H1 (cell line): ENCODE measurements at regions not wholly inside any gene's neighbourhood (a gene's known extent, or its start where the extent isn't known, plus 50 kb on each side); places are given as distances from the start of the nearest gene placed in this dataset.
"Not testable (repeated sequence)": the region's sequence is repeated elsewhere in the genome, so short reads cannot be mapped to it uniquely, and the experiment has no call there.

ENCODE experiments used
- CTCF ChIA-PET: fragments of 300-600 bp; sonication (Branson Sonifier 250); formaldehyde crosslinking; loops from one replicate; lab custom pipeline; 2021; ENCODE audit not compliant: partially characterized antibody; lab: Charles Lee
- POLR2A ChIA-PET: fragments of 300-600 bp; sonication (Branson Sonifier 250); formaldehyde crosslinking; loops from one replicate; lab custom pipeline; 2021; ENCODE audit warnings: inconsistent platforms; ENCODE audit not compliant: partially characterized antibody; lab: Charles Lee
- DNase-seq, 2 experiments: peaks; one replicate each; pipeline versions ENCODE4 v3.0.0 to v3.0.0-alpha.2; 2010 to 2022; ENCODE audit warnings: low spot score in 2 of 2, low read depth in 1 of 2, mixed read lengths in 1 of 2
- FAIRE-seq: peaks from 2 replicates; lab custom pipeline; 2011; peaks lifted over from hg19 to GRCh38; lab: Jason Lieb, UNC
- H2AFZ ChIP-seq: 2 replicates; pipeline ENCODE4 v1.8.1; 2012; ENCODE audit warnings: low read length, inconsistent platforms
- H2AK5ac ChIP-seq: 2 replicates; pipeline ENCODE4 v1.6.1; 2013; ENCODE audit warnings: low read depth, low read length
- H2BK120ac ChIP-seq: replicated peaks from 2 replicates; pipeline ENCODE3; 2013; ENCODE audit warnings: low read depth, low read length, inconsistent platforms
- H2BK12ac ChIP-seq: 2 replicates; pipeline ENCODE4 v1.6.1; 2013; ENCODE audit warnings: low read depth, low read length
- H2BK15ac ChIP-seq: 2 replicates; pipeline ENCODE4 v1.6.1; 2013; ENCODE audit warnings: low read length
- H2BK20ac ChIP-seq: 2 replicates; pipeline ENCODE4 v1.6.1; 2013; ENCODE audit warnings: low read length
- H2BK5ac ChIP-seq: 2 replicates; pipeline ENCODE4 v1.6.1; 2013; ENCODE audit warnings: low read depth, low read length
- H3K14ac ChIP-seq: 2 replicates; pipeline ENCODE4 v1.6.1; 2013; ENCODE audit warnings: inconsistent platforms; ENCODE audit not compliant: insufficient read length
- H3K18ac ChIP-seq: 2 replicates; pipeline ENCODE4 v1.6.1; 2013; ENCODE audit warnings: low read length; ENCODE audit errors: extremely low read depth
- H3K23ac ChIP-seq: 2 replicates; pipeline ENCODE4 v1.6.1; 2013; ENCODE audit warnings: inconsistent platforms; ENCODE audit not compliant: insufficient read length
- H3K23me2 ChIP-seq: 2 replicates; pipeline ENCODE4 v1.6.1; 2013; ENCODE audit warnings: low read depth, low read length
- H3K27ac ChIP-seq: 2 replicates; pipeline ENCODE4 v1.6.1; 2011; ENCODE audit warnings: low read depth, low read length, inconsistent platforms
- H3K27me3 ChIP-seq, 4 experiments: replicated peaks in 1 of 4; 1 replicate in 1 of 4; 2 replicates in 3 of 4; pipeline versions ENCODE4 v1.6.1 to v1.8.1; 2011 to 2013; ENCODE audit warnings: low read length in 3 of 4, mild to moderate bottlenecking in 3 of 4, inconsistent platforms in 2 of 4, mixed read lengths in 2 of 4, moderate library complexity in 1 of 4; ENCODE audit not compliant: control insufficient read depth in 3 of 4, insufficient read depth in 3 of 4; ENCODE audit errors: extremely low read depth in 1 of 4
- H3K36me3 ChIP-seq, 4 experiments: 2 replicates each; pipeline versions ENCODE4 v1.6.1 to v1.8.1; 2011 to 2013; ENCODE audit warnings: mild to moderate bottlenecking in 4 of 4, low read length in 3 of 4, moderate library complexity in 2 of 4, control low read depth in 1 of 4, inconsistent platforms in 1 of 4; ENCODE audit not compliant: insufficient read depth in 4 of 4, control insufficient read depth in 2 of 4
- H3K4ac ChIP-seq: replicated peaks from 2 replicates; pipeline ENCODE3; 2013; ENCODE audit warnings: low read length, low read depth, mixed read lengths, inconsistent platforms; ENCODE audit not compliant: insufficient read length
- H3K4me1 ChIP-seq, 4 experiments: replicated peaks in 1 of 4; 1 replicate in 1 of 4; 2 replicates in 3 of 4; pipeline versions ENCODE4 v1.6.1 to v1.8.1; 2011 to 2013; ENCODE audit warnings: low read length in 3 of 4, inconsistent platforms in 2 of 4, mixed read lengths in 1 of 4; ENCODE audit not compliant: insufficient read depth in 4 of 4, control insufficient read depth in 3 of 4
- H3K4me2 ChIP-seq, 2 experiments: 2 replicates each; pipeline versions ENCODE4 v1.6.1 to v1.8.1; 2011 to 2013; ENCODE audit warnings: low read depth in 2 of 2, low read length in 2 of 2, control low read depth in 1 of 2, inconsistent platforms in 1 of 2, mild to moderate bottlenecking in 1 of 2; ENCODE audit not compliant: insufficient read depth in 1 of 2
- H3K4me3 ChIP-seq, 4 experiments: fragments of 200-600, 300-600 bp in 1 of 4; sonication (generic), shearing (Covaris generic), sonication (Bioruptor Twin) in 1 of 4; 2 replicates each; pipeline versions ENCODE4 v1.5.1 to v1.8.1; 2011 to 2016; ENCODE audit warnings: low read length in 4 of 4, low read depth in 3 of 4, control low read depth in 2 of 4, inconsistent platforms in 2 of 4, mild to moderate bottlenecking in 2 of 4, mixed read lengths in 1 of 4, moderate library complexity in 1 of 4; ENCODE audit not compliant: insufficient read depth in 2 of 4; ENCODE audit errors: extremely low read depth in 1 of 4
- H3K56ac ChIP-seq: replicated peaks from 2 replicates; pipeline ENCODE3; 2013; ENCODE audit warnings: low read depth, mild to moderate bottlenecking, mixed read lengths, low read length, inconsistent platforms; ENCODE audit not compliant: insufficient read length
- H3K79me1 ChIP-seq: 2 replicates; pipeline ENCODE4 v1.6.1; 2013; ENCODE audit warnings: low read depth, low read length, control low read depth
- H3K79me2 ChIP-seq, 2 experiments: 2 replicates each; pipeline versions ENCODE4 v1.6.1 to v1.8.1; 2012 to 2013; ENCODE audit warnings: low read length in 2 of 2, mild to moderate bottlenecking in 2 of 2, inconsistent platforms in 1 of 2; ENCODE audit not compliant: insufficient read depth in 2 of 2, control insufficient read depth in 1 of 2
- H3K9ac ChIP-seq, 4 experiments: replicated peaks in 1 of 4; 1 replicate in 1 of 4; 2 replicates in 3 of 4; pipeline versions ENCODE4 v1.6.1 to v1.8.1; 2011 to 2013; ENCODE audit warnings: low read depth in 3 of 4, low read length in 3 of 4, control low read depth in 2 of 4, mild to moderate bottlenecking in 2 of 4, moderate library complexity in 2 of 4, inconsistent platforms in 1 of 4; ENCODE audit errors: extremely low read depth in 1 of 4
- H3K9me3 ChIP-seq, 2 experiments: 2 replicates each; pipeline versions ENCODE4 v1.6.1 to v1.8.1; 2012 to 2013; ENCODE audit warnings: mild to moderate bottlenecking in 2 of 2, moderate library complexity in 2 of 2, control low read depth in 1 of 2, inconsistent platforms in 1 of 2, low read depth in 1 of 2, low read length in 1 of 2, mixed read lengths in 1 of 2; ENCODE audit not compliant: insufficient read depth in 2 of 2
- H4K20me1 ChIP-seq, 2 experiments: replicated peaks in 1 of 2; 2 replicates each; pipeline versions ENCODE3 to v1.8.1; 2011 to 2013; ENCODE audit warnings: inconsistent platforms in 2 of 2, low read length in 2 of 2, mild to moderate bottlenecking in 1 of 2; ENCODE audit not compliant: insufficient read depth in 2 of 2, control insufficient read depth in 1 of 2
- H4K5ac ChIP-seq: 2 replicates; pipeline ENCODE4 v1.6.1; 2013; ENCODE audit warnings: low read length, low read depth, mixed read lengths, inconsistent platforms; ENCODE audit not compliant: insufficient read length
- H4K8ac ChIP-seq: 2 replicates; pipeline ENCODE4 v1.8.0; 2013; ENCODE audit warnings: mild to moderate bottlenecking, moderate library complexity, low read length, inconsistent platforms; ENCODE audit not compliant: insufficient read depth; ENCODE audit errors: extremely low read depth
- H4K91ac ChIP-seq: replicated peaks from 2 replicates; pipeline ENCODE3; 2013; ENCODE audit warnings: low read length, mixed read lengths, inconsistent platforms; ENCODE audit not compliant: insufficient read length
- ATF2 ChIP-seq: IDR thresholded peaks from 2 replicates; pipeline ENCODE4 v1.6.1; 2012; ENCODE audit warnings: low read length, inconsistent platforms
- CHD1 ChIP-seq: IDR thresholded peaks from 2 replicates; pipeline ENCODE4 v1.6.1; 2012; ENCODE audit warnings: low read depth, low read length, improper control_type of control experiment
- RBBP5 ChIP-seq: IDR thresholded peaks from 2 replicates; pipeline ENCODE4 v1.7.1; 2012; ENCODE audit warnings: low read depth, mild to moderate bottlenecking, inconsistent platforms, low read length, moderate library complexity, borderline replicate concordance
- SAP30 ChIP-seq: fragments of 300-600 bp; sonication (generic); IDR thresholded peaks from 2 replicates; pipeline ENCODE4 v1.7.1; 2012; ENCODE audit warnings: low read length, moderate library complexity, mild to moderate bottlenecking, inconsistent platforms; ENCODE audit not compliant: insufficient read depth, insufficient replicate concordance
- TBP ChIP-seq: IDR thresholded peaks from 2 replicates; pipeline ENCODE4 v1.6.1; 2011; ENCODE audit warnings: low read depth, low read length, improper control_type of control experiment
- WGBS, 2 experiments: shearing (Covaris generic) in 1 of 2; methylation state at CpG; one replicate each; pipeline versions ENCODE4 v1.1.6 to v1.1.7; 2013 to 2015; ENCODE audit warnings: low lambda C conversion rate in 2 of 2, mixed read lengths in 2 of 2, inconsistent platforms in 1 of 2, low coverage in 1 of 2, missing lambda C conversion rate in 1 of 2; ENCODE audit not compliant: insufficient replicate concordance in 2 of 2, insufficient coverage in 1 of 2, insufficient read length in 1 of 2; ENCODE audit errors: extremely low coverage in 1 of 2, missing lambda C conversion rate in 1 of 2; 5-methylcytosine and 5-hydroxymethylcytosine counted together

GRCh38 chr21:13854638-13855037 is 245.1 kb downstream of the POTED start (continued):
- no peak for TF ChIP-seq ATF2
- no peak for TF ChIP-seq SAP30
- TF ChIP-seq RBBP5 = no peak
- no peak for TF ChIP-seq TBP
- TF ChIP-seq CHD1 = no peak

- H4K91ac ChIP-seq, H4K5ac ChIP-seq, H3K23me2 ChIP-seq, DNase-seq, H3K18ac ChIP-seq, H2BK120ac ChIP-seq, H3K79me2 ChIP-seq, FAIRE-seq, H2BK5ac ChIP-seq, H3K9ac ChIP-seq, H3K4me3 ChIP-seq, H4K20me1 ChIP-seq, H2AFZ ChIP-seq, H2BK12ac ChIP-seq, H3K56ac ChIP-seq, H3K36me3 ChIP-seq, H3K27ac ChIP-seq, H3K14ac ChIP-seq, H3K4me2 ChIP-seq, H2BK20ac ChIP-seq, H3K4ac ChIP-seq, H3K4me1 ChIP-seq, POLR2A ChIA-PET, H3K23ac ChIP-seq, H2BK15ac ChIP-seq, H3K79me1 ChIP-seq, H3K27me3 ChIP-seq, H4K8ac ChIP-seq, CTCF ChIA-PET, H2AK5ac ChIP-seq: not testable (repeated sequence)
- H3K9me3 ChIP-seq = peaks cover 27 to 88% of the 10 kb centered on the region in 2 experiments; a peak in 3 of 4 replicates
- WGBS, 2 experiments = 83% methylated on average over 7 of the region's 7 CpGs; no CpG with 5 or more reads in 1 of the 2 experiments
Observed at GRCh38 chr21:13850808-13851207, 241.2 kb downstream of the POTED start.
